SK-N-SH (cell line): ENCODE measurements at regions not wholly inside any gene's neighbourhood (a gene's known extent, or its start where the extent isn't known, plus 50 kb on each side); places are given as distances from the start of the nearest gene placed in this dataset.

ENCODE experiments used
- CTCF ChIA-PET: fragments of 300-600, 350-600 bp; formaldehyde crosslinking; extraction: SDS; loops from one replicate; lab custom pipeline; 2021; lab: Yijun Ruan, JAX
- POLR2A ChIA-PET: fragments of 350-600 bp; sonication (Branson Sonifier 250); formaldehyde crosslinking; extraction: SDS; loops from one replicate; lab custom pipeline; 2020; ENCODE audit warnings: antibody characterized with exemption, inconsistent platforms; lab: Yijun Ruan, JAX
- DNase-seq: peaks from one replicate; pipeline ENCODE4 v3.0.0; 2012
- H2AFZ ChIP-seq: fragments of 200-600 bp; sonication (generic); 2 replicates; pipeline ENCODE4 v1.8.1; 2016; ENCODE audit warnings: antibody characterized with exemption, mild to moderate bottlenecking, low read depth
- H3F3A ChIP-seq: fragments of 200-600 bp; sonication (generic); replicated peaks from 2 replicates; pipeline ENCODE3; 2016; ENCODE audit warnings: antibody characterized with exemption, mild to moderate bottlenecking; ENCODE audit not compliant: insufficient read depth
- H3K27ac ChIP-seq, 2 experiments: fragments of 200-500 bp in 1 of 2; fragments of 200-600 bp in 1 of 2; sonication (Bioruptor generic) in 1 of 2; sonication (generic), shearing (Covaris generic) in 1 of 2; 2 replicates each; pipeline versions ENCODE4 v1.5.1 to v1.6.1; 2014 to 2016; ENCODE audit warnings: low read depth in 2 of 2, inconsistent platforms in 1 of 2, low read length in 1 of 2, mild to moderate bottlenecking in 1 of 2, mixed read lengths in 1 of 2
- H3K27me3 ChIP-seq: fragments of 200-600 bp; sonication (generic), shearing (Covaris generic); 2 replicates; pipeline ENCODE4 v1.6.1; 2016; ENCODE audit warnings: mixed run types; ENCODE audit not compliant: insufficient read depth
- H3K36me3 ChIP-seq, 2 experiments: fragments of 200-500 bp in 1 of 2; fragments of 200-600 bp in 1 of 2; sonication (Bioruptor generic) in 1 of 2; sonication (generic) in 1 of 2; replicated peaks in 1 of 2; 2 replicates each; pipeline versions ENCODE3 to v1.5.1; 2014 to 2016; ENCODE audit warnings: low read length in 1 of 2, mild to moderate bottlenecking in 1 of 2; ENCODE audit not compliant: insufficient read depth in 2 of 2, control insufficient read depth in 1 of 2
- H3K4me1 ChIP-seq, 2 experiments: fragments of 200-500 bp in 1 of 2; fragments of 200-600 bp in 1 of 2; sonication (Bioruptor generic) in 1 of 2; sonication (generic), shearing (Covaris generic) in 1 of 2; 2 replicates each; pipeline versions ENCODE4 v1.5.1 to v1.6.1; 2014 to 2016; ENCODE audit warnings: low read depth in 1 of 2, low read length in 1 of 2, mixed run types in 1 of 2; ENCODE audit not compliant: insufficient read depth in 2 of 2, control insufficient read depth in 1 of 2
- H3K4me2 ChIP-seq: fragments of 200-600 bp; sonication (generic), shearing (Covaris generic); 2 replicates; pipeline ENCODE4 v1.6.1; 2017; ENCODE audit warnings: mixed run types
- H3K4me3 ChIP-seq, 2 experiments: fragments of 200-500 bp in 1 of 2; fragments of 200-600 bp in 1 of 2; sonication (Bioruptor generic) in 1 of 2; sonication (generic), shearing (Covaris generic) in 1 of 2; 2 replicates each; pipeline versions ENCODE4 v1.5.1 to v1.8.1; 2014 to 2016; ENCODE audit warnings: low read depth in 2 of 2, inconsistent platforms in 1 of 2, low read length in 1 of 2, mild to moderate bottlenecking in 1 of 2, mixed read lengths in 1 of 2, moderate library complexity in 1 of 2
- H3K79me2 ChIP-seq: fragments of 200-600 bp; sonication (generic); 2 replicates; pipeline ENCODE4 v1.8.1; 2017; ENCODE audit warnings: mild to moderate bottlenecking; ENCODE audit not compliant: insufficient read depth
- H3K9ac ChIP-seq: fragments of 200-600 bp; sonication (generic); 2 replicates; pipeline ENCODE4 v1.6.1; 2017; ENCODE audit warnings: mixed run types
- H3K9me2 ChIP-seq: fragments of 200-600 bp; sonication (generic); 2 replicates; pipeline ENCODE4 v1.6.1; 2017; ENCODE audit warnings: mixed run types
- H3K9me3 ChIP-seq: fragments of 200-600 bp; sonication (generic); 2 replicates; pipeline ENCODE4 v1.6.1; 2017; ENCODE audit warnings: mixed run types, mild to moderate bottlenecking, moderate library complexity
- H4K20me1 ChIP-seq: fragments of 200-600 bp; sonication (generic); 2 replicates; pipeline ENCODE4 v1.6.1; 2017; ENCODE audit warnings: mild to moderate bottlenecking, mixed run types; ENCODE audit not compliant: insufficient read depth
- ELF1 ChIP-seq: IDR thresholded peaks from 2 replicates; pipeline ENCODE4 v1.4.0; 2012
- EP300 ChIP-seq, 2 experiments: IDR thresholded peaks; 2 replicates each; pipeline versions ENCODE4 v1.4.0 to v1.6.1; 2012; ENCODE audit warnings: borderline replicate concordance in 1 of 2, low read depth in 1 of 2, low read length in 1 of 2
- EZH2phosphoT487 ChIP-seq: fragments of 200-600 bp; sonication (generic); IDR thresholded peaks from 2 replicates; pipeline ENCODE4 v1.6.1; 2017; ENCODE audit warnings: low read depth, mixed run types, mild to moderate bottlenecking, antibody characterized with exemption, moderate library complexity, borderline replicate concordance
- FOSL2 ChIP-seq: IDR thresholded peaks from 2 replicates; pipeline ENCODE4 v1.4.0; 2012; ENCODE audit warnings: low read depth, mild to moderate bottlenecking, moderate library complexity, borderline replicate concordance
- GABPA ChIP-seq: IDR thresholded peaks from 2 replicates; pipeline ENCODE4 v1.4.0; 2012; ENCODE audit warnings: low read depth, mild to moderate bottlenecking
- GATA2 ChIP-seq: sonication (generic); formaldehyde crosslinking; IDR thresholded peaks from 2 replicates; pipeline ENCODE4 v1.5.0; 2020; ENCODE audit warnings: mild to moderate bottlenecking, missing genetic modification reagents
- JUND ChIP-seq: IDR thresholded peaks from 2 replicates; pipeline ENCODE4 v1.4.0; 2012
- MEF2A ChIP-seq: IDR thresholded peaks from 2 replicates; pipeline ENCODE4 v1.4.0; 2012; ENCODE audit warnings: low read depth, borderline replicate concordance
- MXI1 ChIP-seq: IDR thresholded peaks from 2 replicates; pipeline ENCODE4 v1.6.1; 2012; ENCODE audit warnings: mild to moderate bottlenecking, low read depth, low read length, improper control_type of control experiment
- NRF1 ChIP-seq: IDR thresholded peaks from 2 replicates; pipeline ENCODE4 v1.6.1; 2012; ENCODE audit warnings: low read depth, mild to moderate bottlenecking, low read length
- RFX5 ChIP-seq: IDR thresholded peaks from 2 replicates; pipeline ENCODE4 v1.6.1; 2012; ENCODE audit warnings: mild to moderate bottlenecking, improper control_type of control experiment, low read length
- SIN3A ChIP-seq: IDR thresholded peaks from 2 replicates; pipeline ENCODE4 v1.6.1; 2012; ENCODE audit warnings: low read depth, mild to moderate bottlenecking, low read length, moderate library complexity, borderline replicate concordance
- SMC3 ChIP-seq: IDR thresholded peaks from 2 replicates; pipeline ENCODE4 v1.6.1; 2012; ENCODE audit warnings: low read depth, low read length, improper control_type of control experiment
- TAF1 ChIP-seq: IDR thresholded peaks from 2 replicates; pipeline ENCODE4 v1.6.1; 2012; ENCODE audit warnings: low read depth, mild to moderate bottlenecking, low read length, moderate library complexity, borderline replicate concordance
- TCF12 ChIP-seq: IDR thresholded peaks from 2 replicates; pipeline ENCODE4 v1.4.0; 2012
- WGBS: methylation state at CpG from one replicate; pipeline ENCODE4 v1.1.6; 2017; ENCODE audit warnings: low lambda C conversion rate; 5-methylcytosine and 5-hydroxymethylcytosine counted together
- TF ChIP-seq, protein P1 (sequence below): IDR thresholded peaks from 2 replicates; pipeline ENCODE4; 2012
- TF ChIP-seq, protein P2 (sequence below): IDR thresholded peaks from 2 replicates; pipeline ENCODE4 v1.4.0; 2012; ENCODE audit warnings: low read depth
- TF ChIP-seq, protein P3 (sequence below): IDR thresholded peaks from 2 replicates; pipeline ENCODE4 v1.4.0; 2012; ENCODE audit warnings: low read depth, borderline replicate concordance
- TF ChIP-seq, protein P4 (sequence below): fragments of 200-600 bp; sonication (generic); IDR thresholded peaks from 2 replicates; pipeline ENCODE4 v1.6.1; 2017; ENCODE audit warnings: antibody characterized with exemption, mild to moderate bottlenecking, moderate library complexity
- TF ChIP-seq, protein P5 (sequence below): fragments of 150-350 bp; IDR thresholded peaks from 2 replicates; pipeline ENCODE4 v1.6.1; 2016; ENCODE audit warnings: mild to moderate bottlenecking, low read depth, low read length

DNA sequence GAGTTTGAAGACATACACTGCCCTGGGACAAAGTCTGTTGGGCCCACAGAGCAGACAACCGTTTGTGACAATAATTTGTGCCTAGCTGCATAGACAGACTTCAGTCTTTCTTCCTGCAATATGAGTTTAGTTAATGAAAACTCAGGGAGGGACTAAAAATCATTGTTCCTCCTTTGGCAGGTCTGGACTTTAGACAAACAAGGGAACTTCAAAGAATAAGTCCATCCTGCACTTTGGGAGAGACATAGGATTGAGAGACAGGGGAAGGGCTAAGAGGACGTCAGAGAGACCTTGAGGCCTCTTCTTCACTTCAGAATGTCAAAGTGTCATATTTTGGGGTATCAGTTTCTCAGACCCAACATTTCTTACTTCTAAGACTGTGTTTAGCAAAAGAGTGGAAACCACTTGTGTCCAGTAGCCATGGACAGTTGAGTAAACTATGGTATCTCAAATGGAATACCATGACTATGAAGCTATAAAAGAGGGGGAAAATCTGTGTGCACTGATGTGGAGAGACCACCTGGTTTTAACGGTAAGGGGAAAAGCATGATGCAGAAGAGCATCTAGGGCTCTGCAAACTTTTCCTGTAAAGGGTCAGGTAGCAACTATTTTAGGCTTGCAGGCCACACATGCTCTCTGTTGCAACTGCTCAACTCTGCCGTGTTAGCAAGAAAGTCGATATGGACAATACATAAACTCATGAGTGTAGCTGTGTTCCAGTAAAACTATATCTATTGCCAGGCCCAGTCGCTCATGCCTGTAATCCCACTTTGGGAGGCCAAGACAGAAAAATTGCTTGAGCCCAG is 217.8 kb upstream of the SH3BP4 start:
- H4K20me1 ChIP-seq, result no peaks in the 10 kb centered on the region
- H2AFZ ChIP-seq, result no peak overlapping the region
- TF ChIP-seq SIN3A (no peak), TCF12 (no peak), NRF1 (no peak), SMC3 (no peak), MEF2A (no peak), EP300 (IDR thresholded peaks at IDR 0.05; ENCODE audit: borderline replicate concordance in 1 of 2, low read depth in 1 of 2, low read length in 1 of 2) (no peak), ELF1 (no peak), JUND (no peak), EZH2phosphoT487 (no peak), RFX5 (no peak), TAF1 (no peak), GATA2 (CRISPR knock-in tag) (no peak), FOSL2 (no peak), GABPA (no peak), MXI1 (no peak)
- TF ChIP-seq, protein P1, sequence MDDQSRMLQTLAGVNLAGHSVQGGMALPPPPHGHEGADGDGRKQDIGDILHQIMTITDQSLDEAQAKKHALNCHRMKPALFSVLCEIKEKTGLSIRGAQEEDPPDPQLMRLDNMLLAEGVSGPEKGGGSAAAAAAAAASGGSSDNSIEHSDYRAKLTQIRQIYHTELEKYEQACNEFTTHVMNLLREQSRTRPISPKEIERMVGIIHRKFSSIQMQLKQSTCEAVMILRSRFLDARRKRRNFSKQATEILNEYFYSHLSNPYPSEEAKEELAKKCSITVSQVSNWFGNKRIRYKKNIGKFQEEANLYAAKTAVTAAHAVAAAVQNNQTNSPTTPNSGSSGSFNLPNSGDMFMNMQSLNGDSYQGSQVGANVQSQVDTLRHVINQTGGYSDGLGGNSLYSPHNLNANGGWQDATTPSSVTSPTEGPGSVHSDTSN, result no peak
- TF ChIP-seq, protein P2, sequence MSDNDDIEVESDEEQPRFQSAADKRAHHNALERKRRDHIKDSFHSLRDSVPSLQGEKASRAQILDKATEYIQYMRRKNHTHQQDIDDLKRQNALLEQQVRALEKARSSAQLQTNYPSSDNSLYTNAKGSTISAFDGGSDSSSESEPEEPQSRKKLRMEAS, result no peak
- TF ChIP-seq, protein P3, sequence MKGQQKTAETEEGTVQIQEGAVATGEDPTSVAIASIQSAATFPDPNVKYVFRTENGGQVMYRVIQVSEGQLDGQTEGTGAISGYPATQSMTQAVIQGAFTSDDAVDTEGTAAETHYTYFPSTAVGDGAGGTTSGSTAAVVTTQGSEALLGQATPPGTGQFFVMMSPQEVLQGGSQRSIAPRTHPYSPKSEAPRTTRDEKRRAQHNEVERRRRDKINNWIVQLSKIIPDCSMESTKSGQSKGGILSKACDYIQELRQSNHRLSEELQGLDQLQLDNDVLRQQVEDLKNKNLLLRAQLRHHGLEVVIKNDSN, result no peak
- TF ChIP-seq, protein P4, sequence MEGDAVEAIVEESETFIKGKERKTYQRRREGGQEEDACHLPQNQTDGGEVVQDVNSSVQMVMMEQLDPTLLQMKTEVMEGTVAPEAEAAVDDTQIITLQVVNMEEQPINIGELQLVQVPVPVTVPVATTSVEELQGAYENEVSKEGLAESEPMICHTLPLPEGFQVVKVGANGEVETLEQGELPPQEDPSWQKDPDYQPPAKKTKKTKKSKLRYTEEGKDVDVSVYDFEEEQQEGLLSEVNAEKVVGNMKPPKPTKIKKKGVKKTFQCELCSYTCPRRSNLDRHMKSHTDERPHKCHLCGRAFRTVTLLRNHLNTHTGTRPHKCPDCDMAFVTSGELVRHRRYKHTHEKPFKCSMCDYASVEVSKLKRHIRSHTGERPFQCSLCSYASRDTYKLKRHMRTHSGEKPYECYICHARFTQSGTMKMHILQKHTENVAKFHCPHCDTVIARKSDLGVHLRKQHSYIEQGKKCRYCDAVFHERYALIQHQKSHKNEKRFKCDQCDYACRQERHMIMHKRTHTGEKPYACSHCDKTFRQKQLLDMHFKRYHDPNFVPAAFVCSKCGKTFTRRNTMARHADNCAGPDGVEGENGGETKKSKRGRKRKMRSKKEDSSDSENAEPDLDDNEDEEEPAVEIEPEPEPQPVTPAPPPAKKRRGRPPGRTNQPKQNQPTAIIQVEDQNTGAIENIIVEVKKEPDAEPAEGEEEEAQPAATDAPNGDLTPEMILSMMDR, result no peak
- TF ChIP-seq, protein P5, sequence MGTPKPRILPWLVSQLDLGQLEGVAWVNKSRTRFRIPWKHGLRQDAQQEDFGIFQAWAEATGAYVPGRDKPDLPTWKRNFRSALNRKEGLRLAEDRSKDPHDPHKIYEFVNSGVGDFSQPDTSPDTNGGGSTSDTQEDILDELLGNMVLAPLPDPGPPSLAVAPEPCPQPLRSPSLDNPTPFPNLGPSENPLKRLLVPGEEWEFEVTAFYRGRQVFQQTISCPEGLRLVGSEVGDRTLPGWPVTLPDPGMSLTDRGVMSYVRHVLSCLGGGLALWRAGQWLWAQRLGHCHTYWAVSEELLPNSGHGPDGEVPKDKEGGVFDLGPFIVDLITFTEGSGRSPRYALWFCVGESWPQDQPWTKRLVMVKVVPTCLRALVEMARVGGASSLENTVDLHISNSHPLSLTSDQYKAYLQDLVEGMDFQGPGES, result no peak
- POLR2A ChIA-PET, result no interaction called here
- no peaks in the 10 kb centered on the region for H3K9me2 ChIP-seq
- no peaks in the 10 kb centered on the region for H3K36me3 ChIP-seq
- H3K4me2 ChIP-seq, result no peak overlapping the region
- no peaks in the 10 kb centered on the region for H3K79me2 ChIP-seq
- DNase-seq, result no peak
- no peak overlapping the region for H3K27ac ChIP-seq
- no peak overlapping the region for H3K9ac ChIP-seq
- H3K4me3 ChIP-seq, result no peak overlapping the region
- WGBS, result 61% methylated on average over 6 of the region's 6 CpGs
- no peaks in the 10 kb centered on the region for H3F3A ChIP-seq
- H3K9me3 ChIP-seq, result no peaks in the 10 kb centered on the region
- CTCF ChIA-PET, result interaction anchor here (0.9 to 1.7 kb wide), 2 partner anchors 11 to 18 kb away, joined by 3 to 7 read pairs; no protein-coding TSS in a partner anchor
- H3K4me1 ChIP-seq, result peaks cover 0 to 3% of the 10 kb centered on the region in 2 experiments; a peak in 1 of 4 replicates
- no peaks in the 10 kb centered on the region for H3K27me3 ChIP-seq
